Activated T-cell treated with anti-CD3 and anti-CD28 coated beads, Interleukin-2, amount 50 U/mL, for 24 hours (primary cell): ENCODE measurements at regions not wholly inside any gene's neighbourhood (a gene's known extent, or its start where the extent isn't known, plus 50 kb on each side); places are given as distances from the start of the nearest gene placed in this dataset.

Source experiments
- DNase-seq: peaks from one replicate; pipeline ENCODE4 v3.0.0-alpha.2; 2020
- H3K27ac Mint-ChIP-seq: 2 replicates; pipeline ENCODE4 v1.8.0; 2020; ENCODE audit warnings: mild to moderate bottlenecking, mixed read lengths
- H3K27me3 Mint-ChIP-seq: 2 replicates; pipeline ENCODE4 v1.8.0; 2020; ENCODE audit warnings: mixed read lengths
- H3K36me3 Mint-ChIP-seq: 2 replicates; pipeline ENCODE4 v1.8.0; 2020; ENCODE audit warnings: low read depth, mixed read lengths
- H3K4me1 Mint-ChIP-seq: 2 replicates; pipeline ENCODE4 v1.8.0; 2020; ENCODE audit warnings: low read depth, mixed read lengths
- H3K4me3 Mint-ChIP-seq: 2 replicates; pipeline ENCODE4 v1.8.0; 2020; ENCODE audit warnings: mild to moderate bottlenecking, moderate library complexity, mixed read lengths
- H3K9me3 Mint-ChIP-seq: 2 replicates; pipeline ENCODE4 v1.8.0; 2020; ENCODE audit warnings: mixed read lengths

- Mint-ChIP-seq H3K4me1 (no peaks in the 10 kb centered on the region), H3K27me3 (peaks cover 5% of the 10 kb centered on the region), H3K36me3 (no peaks in the 10 kb centered on the region)
Measured at GRCh38 chr13:47134939-47135489, 238.2 kb upstream of the HTR2A start.

DNA sequence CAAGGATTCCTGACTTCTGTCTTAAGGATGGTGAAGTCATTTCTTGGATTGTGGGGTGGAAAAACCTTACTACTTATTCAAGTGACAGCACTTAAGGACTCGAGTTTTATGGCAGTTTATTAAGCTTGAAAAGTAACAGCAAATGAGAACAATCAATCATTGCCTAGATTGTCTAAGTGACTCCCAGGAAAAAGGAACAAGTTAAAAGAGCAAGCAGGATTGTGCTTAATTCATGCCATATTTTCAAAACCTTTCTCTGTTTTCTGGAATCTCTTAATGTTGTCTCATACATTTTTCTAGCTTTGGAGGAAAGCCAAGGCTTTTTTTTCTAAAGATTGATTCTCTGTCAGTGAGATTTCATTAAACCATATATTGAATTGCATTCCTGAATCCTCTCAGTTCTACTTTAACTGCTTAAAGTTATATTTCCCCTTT is 236.2 kb upstream of the HTR2A start:
- Mint-ChIP-seq H3K4me3 (no peak overlapping the region), H3K36me3 (no peaks in the 10 kb centered on the region), H3K27ac (no peak overlapping the region), H3K27me3 (peaks cover 5% of the 10 kb centered on the region), H3K9me3 (no peaks in the 10 kb centered on the region), H3K4me1 (no peaks in the 10 kb centered on the region)
- no peak for DNase-seq

More at GRCh38 chr13:47134939-47135489, 238.2 kb upstream of the HTR2A start:
- no peak for DNase-seq
- H3K27ac Mint-ChIP-seq = no peak overlapping the region
- H3K4me3 Mint-ChIP-seq = no peak overlapping the region
- H3K9me3 Mint-ChIP-seq = no peaks in the 10 kb centered on the region

DNA sequence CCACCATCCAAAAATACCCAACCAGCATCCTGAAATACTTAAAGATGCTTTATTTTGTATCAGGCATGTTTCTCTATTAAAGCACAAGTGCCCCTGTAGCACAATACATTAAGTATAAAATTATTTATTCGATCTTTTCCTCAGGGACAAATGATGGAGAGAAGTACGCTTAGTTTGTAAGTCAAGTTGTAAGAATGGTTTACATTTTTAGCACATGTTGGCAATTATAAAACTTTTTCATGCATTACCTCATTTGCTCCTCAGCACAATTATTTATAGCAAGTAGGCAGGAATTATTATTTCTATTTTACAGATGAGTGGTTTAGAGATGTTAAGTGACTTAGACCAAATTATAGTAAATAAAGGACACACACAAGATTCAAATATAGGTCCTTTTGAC is 232.6 kb upstream of the HTR2A start:
- H3K9me3 Mint-ChIP-seq = no peaks in the 10 kb centered on the region
- no peak for DNase-seq
- H3K4me1 Mint-ChIP-seq = no peaks in the 10 kb centered on the region
- peaks cover 5% of the 10 kb centered on the region for H3K27me3 Mint-ChIP-seq
- H3K36me3 Mint-ChIP-seq = no peaks in the 10 kb centered on the region
- no peak overlapping the region for H3K27ac Mint-ChIP-seq
- no peak overlapping the region for H3K4me3 Mint-ChIP-seq

- Mint-ChIP-seq H3K4me3 (no peak overlapping the region), H3K9me3 (no peaks in the 10 kb centered on the region), H3K27me3 (no peaks in the 10 kb centered on the region), H3K27ac (no peak overlapping the region), H3K4me1 (no peaks in the 10 kb centered on the region), H3K36me3 (no peaks in the 10 kb centered on the region)
- DNase-seq = no peak
Measured at GRCh38 chr13:47126432-47126831, 229.6 kb upstream of the HTR2A start.

DNA sequence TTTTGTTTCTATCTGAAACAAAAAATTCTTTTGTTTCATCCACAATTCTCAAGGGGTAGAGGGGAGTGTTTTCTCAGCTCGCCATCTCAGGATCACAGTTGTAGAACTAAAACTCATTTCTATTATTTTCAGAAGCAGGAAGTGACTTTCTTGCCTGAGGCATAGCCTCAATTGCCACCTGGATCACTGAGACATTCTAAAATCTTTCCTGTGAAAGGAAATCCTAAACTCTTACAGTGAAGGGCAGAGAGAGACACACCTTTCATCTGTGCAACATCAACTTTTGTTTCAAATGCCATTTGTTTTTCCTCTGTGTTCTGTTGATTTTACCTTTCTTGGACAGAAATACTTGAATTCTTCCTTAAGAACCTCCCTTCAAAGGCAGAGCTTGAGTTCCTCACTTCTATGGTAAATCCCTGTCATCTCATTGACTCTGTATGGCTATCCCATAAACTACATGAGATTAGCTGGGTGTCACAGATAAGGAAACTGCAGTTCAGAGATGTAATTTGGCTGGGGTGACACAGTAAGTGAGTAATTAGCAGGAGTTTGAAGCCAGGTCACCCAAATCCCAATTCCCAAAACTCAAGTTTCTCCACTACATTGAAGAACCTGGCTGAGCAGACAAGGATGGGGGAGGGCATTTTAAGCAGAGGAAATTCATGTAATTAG is 224.4 kb upstream of the HTR2A start:
- no peaks in the 10 kb centered on the region for H3K27me3 Mint-ChIP-seq
- DNase-seq = no peak

DNA sequence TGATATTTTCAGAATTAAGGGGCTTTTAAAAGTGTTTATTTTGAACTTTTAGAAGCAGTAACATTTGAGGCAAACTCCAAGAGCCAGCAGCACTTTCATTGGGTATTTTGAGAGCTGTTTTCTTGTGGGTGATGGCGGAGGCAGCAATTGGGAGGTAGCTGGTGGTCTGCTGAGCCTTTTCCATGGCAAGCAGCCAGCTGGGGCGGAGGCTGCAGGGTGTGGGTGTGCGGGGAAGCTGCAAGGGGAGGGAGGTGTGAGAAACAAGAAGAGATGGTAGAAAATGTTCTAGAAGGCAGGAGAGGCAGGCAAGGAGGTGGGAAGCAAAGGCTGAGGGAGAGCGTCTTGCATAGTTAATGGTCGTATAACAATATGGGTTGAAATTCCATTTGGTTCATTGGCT is 223.4 kb upstream of the HTR2A start:
- no peak for DNase-seq

More for the DNA sequence above, 224.4 kb upstream of the HTR2A start:
- H3K9me3 Mint-ChIP-seq = no peaks in the 10 kb centered on the region
- no peaks in the 10 kb centered on the region for H3K36me3 Mint-ChIP-seq
- H3K4me1 Mint-ChIP-seq = no peaks in the 10 kb centered on the region
- H3K4me3 Mint-ChIP-seq = no peak overlapping the region
- no peak overlapping the region for H3K27ac Mint-ChIP-seq

DNA sequence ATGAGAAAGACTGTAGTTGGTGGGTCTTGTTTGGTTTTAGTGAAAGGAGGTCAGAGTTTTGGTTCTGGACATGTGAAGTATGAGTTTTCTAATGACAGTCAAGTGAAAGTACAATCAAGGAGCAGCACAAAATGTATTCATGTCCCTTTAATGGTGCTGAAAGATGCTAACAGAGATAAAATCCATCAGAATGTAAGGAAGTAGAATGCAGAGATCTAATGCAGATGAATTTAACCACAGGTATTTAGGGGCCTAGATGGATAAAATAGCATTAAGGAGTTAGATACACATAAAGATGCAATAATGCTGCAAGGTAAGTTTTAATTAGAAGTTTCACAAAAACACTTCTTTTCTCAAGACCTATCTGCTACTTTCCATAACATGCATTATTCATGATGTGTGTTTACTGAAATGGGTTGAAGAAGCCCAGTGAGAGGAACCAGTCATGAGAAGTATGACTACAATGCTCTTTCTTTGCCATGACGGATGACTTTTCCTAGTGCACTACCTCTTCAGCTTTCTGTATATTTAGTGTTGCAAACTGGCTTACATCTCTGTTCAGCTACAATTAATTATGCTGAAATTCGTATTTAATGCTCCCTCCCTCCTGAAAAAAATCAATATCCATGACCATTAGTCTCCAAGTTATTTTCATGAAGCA is 222.9 kb upstream of the HTR2A start:
- H3K27ac Mint-ChIP-seq = no peak overlapping the region
- no peak overlapping the region for H3K4me3 Mint-ChIP-seq
- H3K9me3 Mint-ChIP-seq = no peaks in the 10 kb centered on the region
- no peaks in the 10 kb centered on the region for H3K4me1 Mint-ChIP-seq
- H3K36me3 Mint-ChIP-seq = no peaks in the 10 kb centered on the region
- DNase-seq = no peak
- no peaks in the 10 kb centered on the region for H3K27me3 Mint-ChIP-seq

More for the DNA sequence above, 223.4 kb upstream of the HTR2A start:
- H3K4me3 Mint-ChIP-seq = no peak overlapping the region
- no peaks in the 10 kb centered on the region for H3K4me1 Mint-ChIP-seq
- H3K27ac Mint-ChIP-seq = no peak overlapping the region
- no peaks in the 10 kb centered on the region for H3K36me3 Mint-ChIP-seq
- H3K27me3 Mint-ChIP-seq = no peaks in the 10 kb centered on the region
- H3K9me3 Mint-ChIP-seq = no peaks in the 10 kb centered on the region

- Mint-ChIP-seq H3K27ac (no peak overlapping the region), H3K36me3 (no peaks in the 10 kb centered on the region), H3K27me3 (no peaks in the 10 kb centered on the region), H3K9me3 (no peaks in the 10 kb centered on the region), H3K4me3 (no peak overlapping the region), H3K4me1 (no peaks in the 10 kb centered on the region)
- DNase-seq = no peak
Measured at GRCh38 chr13:47117268-47117667, 220.4 kb upstream of the HTR2A start.

- peaks cover 2% of the 10 kb centered on the region for H3K4me1 Mint-ChIP-seq
- no peaks in the 10 kb centered on the region for H3K36me3 Mint-ChIP-seq
- H3K27me3 Mint-ChIP-seq = no peaks in the 10 kb centered on the region
- no peaks in the 10 kb centered on the region for H3K9me3 Mint-ChIP-seq
- H3K4me3 Mint-ChIP-seq = no peak overlapping the region
- no peak for DNase-seq
- no peak overlapping the region for H3K27ac Mint-ChIP-seq
Measured at GRCh38 chr13:47114030-47114429, 217.2 kb upstream of the HTR2A start.

DNA sequence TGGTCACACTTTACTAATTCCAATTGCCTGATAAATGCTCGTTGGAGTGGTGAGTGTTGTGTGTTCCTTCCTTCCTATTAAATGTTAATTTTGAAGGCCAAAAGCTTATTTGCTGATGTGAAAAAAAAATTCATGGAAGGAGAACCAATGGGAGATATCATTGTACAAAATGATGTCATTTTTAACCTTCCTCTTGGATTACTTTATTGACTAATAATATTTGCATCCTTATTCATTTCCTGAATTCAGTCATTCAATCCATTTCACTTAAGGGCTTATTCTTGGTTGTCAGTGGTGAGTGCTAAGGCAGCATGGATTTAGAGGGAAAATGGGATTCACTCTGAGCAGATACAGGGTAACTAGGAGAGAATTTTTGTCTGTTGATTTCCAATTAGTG is 216.0 kb upstream of the HTR2A start:
- Mint-ChIP-seq H3K4me1 (peaks cover 3% of the 10 kb centered on the region), H3K27ac (no peak overlapping the region), H3K27me3 (no peaks in the 10 kb centered on the region), H3K36me3 (no peaks in the 10 kb centered on the region), H3K9me3 (no peaks in the 10 kb centered on the region), H3K4me3 (no peak overlapping the region)
- no peak for DNase-seq

DNA sequence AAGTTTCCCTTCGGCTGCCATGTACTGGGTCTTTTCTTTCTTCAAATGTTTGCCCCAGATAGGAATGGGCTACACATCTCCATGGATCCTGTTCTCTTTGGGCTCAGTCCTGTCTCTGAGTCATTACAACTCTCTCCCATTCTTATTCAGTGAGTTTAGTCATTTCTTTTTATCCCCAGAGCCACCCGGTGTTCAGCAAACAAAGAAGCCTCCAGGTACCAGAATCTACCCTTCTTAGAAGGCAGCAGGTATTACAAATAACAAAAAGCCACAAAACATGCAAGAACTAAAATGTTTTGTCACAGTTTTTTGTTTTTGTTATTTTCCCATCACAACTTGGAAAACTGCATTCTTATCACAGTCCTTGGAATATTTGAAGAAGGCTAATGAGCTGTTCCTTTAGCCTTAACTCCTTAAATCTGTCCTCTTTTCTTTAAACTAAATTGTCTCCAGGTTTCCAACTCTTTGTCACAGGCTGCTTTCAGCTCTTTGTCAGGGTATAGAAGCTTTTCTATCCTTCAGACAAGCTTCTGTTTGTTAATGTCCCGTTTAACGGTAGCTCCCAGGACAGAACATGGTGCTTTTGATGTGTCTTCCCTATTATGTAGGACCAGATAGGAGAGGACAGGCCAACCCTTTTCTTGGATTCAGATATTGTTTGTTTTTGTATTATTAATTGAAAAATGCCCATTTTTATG is 215.5 kb upstream of the HTR2A start:
- no peak overlapping the region for H3K27ac Mint-ChIP-seq
- DNase-seq = no peak
- H3K27me3 Mint-ChIP-seq = no peaks in the 10 kb centered on the region
- H3K4me3 Mint-ChIP-seq = no peak overlapping the region
- H3K9me3 Mint-ChIP-seq = no peaks in the 10 kb centered on the region
- peaks cover 3% of the 10 kb centered on the region for H3K4me1 Mint-ChIP-seq
- no peaks in the 10 kb centered on the region for H3K36me3 Mint-ChIP-seq

DNA sequence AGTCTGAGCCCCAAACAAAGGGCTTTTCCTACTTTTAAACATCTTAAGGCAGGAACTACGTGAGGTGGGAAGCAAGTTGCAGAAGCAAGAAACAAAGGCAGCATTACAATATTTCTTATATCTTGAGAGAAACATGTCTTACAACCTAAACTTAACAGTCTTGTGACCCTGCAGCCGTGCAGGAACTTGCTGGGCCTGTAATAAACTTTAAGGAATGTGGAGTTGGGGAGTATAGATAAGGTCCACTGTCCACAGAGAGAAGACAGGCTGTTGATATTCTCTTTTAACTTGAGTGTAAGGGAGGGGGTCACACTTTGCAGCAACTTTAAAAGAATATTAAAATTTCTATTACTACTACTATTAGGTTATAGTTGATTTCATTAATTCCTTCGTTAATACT is 214.6 kb upstream of the HTR2A start:
- H3K9me3 Mint-ChIP-seq = no peaks in the 10 kb centered on the region
- H3K27ac Mint-ChIP-seq = no peak overlapping the region
- no peak for DNase-seq
- H3K4me1 Mint-ChIP-seq = peaks cover 3% of the 10 kb centered on the region
- no peak overlapping the region for H3K4me3 Mint-ChIP-seq
- H3K36me3 Mint-ChIP-seq = no peaks in the 10 kb centered on the region
- no peaks in the 10 kb centered on the region for H3K27me3 Mint-ChIP-seq

- Mint-ChIP-seq H3K4me3 (no peak overlapping the region), H3K36me3 (no peaks in the 10 kb centered on the region), H3K4me1 (peaks cover 3% of the 10 kb centered on the region), H3K9me3 (no peaks in the 10 kb centered on the region), H3K27me3 (no peaks in the 10 kb centered on the region), H3K27ac (no peak overlapping the region)
- DNase-seq = no peak
Measured at GRCh38 chr13:47110833-47111240, 214.0 kb upstream of the HTR2A start.

GRCh38 chr13:47110141-47110540 is 213.3 kb upstream of the HTR2A start:
- no peak for DNase-seq
- Mint-ChIP-seq H3K4me1 (peaks cover 3% of the 10 kb centered on the region), H3K4me3 (no peak overlapping the region), H3K9me3 (no peaks in the 10 kb centered on the region), H3K36me3 (no peaks in the 10 kb centered on the region), H3K27me3 (no peaks in the 10 kb centered on the region), H3K27ac (no peak overlapping the region)

DNA sequence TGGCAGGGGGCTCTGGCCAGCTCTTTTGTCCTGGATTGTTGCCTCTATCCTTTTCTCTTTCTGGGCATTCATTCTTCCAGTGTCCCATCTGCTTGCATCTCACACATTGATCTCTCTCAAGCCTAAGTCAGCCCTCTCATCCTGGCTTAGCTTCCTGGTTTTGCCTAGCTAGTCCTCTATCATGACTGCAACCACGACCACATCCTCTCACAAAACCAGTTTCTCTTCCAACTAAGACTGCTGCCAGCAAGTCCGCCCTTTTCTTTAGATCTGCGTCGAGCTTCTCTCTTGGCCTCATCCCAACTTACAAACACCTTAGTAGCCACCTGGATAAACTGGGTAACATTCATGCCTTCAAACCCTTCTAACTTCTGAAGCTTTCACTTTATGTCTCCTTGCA is 212.2 kb upstream of the HTR2A start:
- H3K9me3 Mint-ChIP-seq = no peaks in the 10 kb centered on the region
- H3K27me3 Mint-ChIP-seq = no peaks in the 10 kb centered on the region
- H3K27ac Mint-ChIP-seq = no peak overlapping the region
- no peak for DNase-seq
- H3K4me1 Mint-ChIP-seq = peaks cover 3% of the 10 kb centered on the region
- H3K36me3 Mint-ChIP-seq = no peaks in the 10 kb centered on the region
- no peak overlapping the region for H3K4me3 Mint-ChIP-seq
